Upper lobe of left lung (tissue), 6 donors: ENCODE measurements at regions not wholly inside any gene's neighbourhood (a gene's known extent, or its start where the extent isn't known, plus 50 kb on each side); places are given as distances from the start of the nearest gene placed in this dataset.

Source experiments
- ATAC-seq, 2 donors: fragments of 200-7000 bp; cut with Tn5 transposase; one replicate each; pipeline ENCODE4 v1.9.1; 2022; ENCODE audit warnings: mild to moderate bottlenecking in 2 of 2, moderate library complexity in 2 of 2; ENCODE audit not compliant: low FRiP score in 2 of 2
- DNase-seq, 2 donors: peaks; one replicate each; pipeline ENCODE4 v3.0.0-alpha.2; 2019 to 2020
- H3K27ac ChIP-seq, 4 donors: fragments of 200-600 bp; sonication (generic); one replicate each; pipeline ENCODE4 v1.5.1; 2016 to 2019
- H3K27me3 ChIP-seq, 4 donors: fragments of 200-600 bp; sonication (generic); one replicate each; pipeline ENCODE4 v1.5.1; 2017 to 2019
- H3K36me3 ChIP-seq, 4 donors: fragments of 200-600 bp; sonication (generic); one replicate each; pipeline ENCODE4 v1.5.1; 2016 to 2019
- H3K4me1 ChIP-seq, 4 donors: fragments of 200-600 bp; sonication (generic); one replicate each; pipeline ENCODE4 v1.5.1; 2018 to 2019
- H3K4me3 ChIP-seq, 4 donors: fragments of 200-600 bp; sonication (generic); one replicate each; pipeline ENCODE4 v1.5.1; 2017 to 2019; ENCODE audit warnings: mild to moderate bottlenecking in 2 of 4, moderate library complexity in 1 of 4
- H3K9me3 ChIP-seq, 4 donors: fragments of 200-600 bp; sonication (generic); one replicate each; pipeline ENCODE4 v1.5.1; 2018 to 2019
- EP300 ChIP-seq, 4 donors: sonication (generic); formaldehyde crosslinking; IDR thresholded peaks; one replicate each; pipeline ENCODE4 v1.5.1; 2017; ENCODE audit warnings: antibody characterized with exemption in 4 of 4, control low read depth in 2 of 4
- POLR2A ChIP-seq, 4 donors: fragments of 450-650 bp; IDR thresholded peaks; one replicate each; pipeline ENCODE4 v1.5.1; 2016 to 2017; ENCODE audit warnings: antibody characterized with exemption in 4 of 4, mild to moderate bottlenecking in 2 of 4
- POLR2AphosphoS5 ChIP-seq, 2 donors: sonication (generic); formaldehyde crosslinking; IDR thresholded peaks; one replicate each; pipeline ENCODE4 v1.5.1; 2017; ENCODE audit warnings: antibody characterized with exemption in 2 of 2
- WGBS, 2 donors: methylation state at CpG; one replicate each; pipeline ENCODE4 v1.1.5; 2017 to 2018; 5-methylcytosine and 5-hydroxymethylcytosine counted together
- TF ChIP-seq, protein P1 (sequence below), 6 experiments: fragments of 450-650 bp in 4 of 6; fragments of 200-600 bp in 2 of 6; sonication (generic) in 2 of 6; IDR thresholded peaks; one replicate each; pipeline ENCODE4 v1.5.1; 2016 to 2019; ENCODE audit warnings: antibody characterized with exemption in 6 of 6
- donor health status: DM: no; HTN: no; CAD: no; lungs with moderate emphysema.
- donor health status: DM: no; HTN: yes; CAD: no; lungs with severe emphysema.

GRCh38 chr16:88290850-88291830, 91.6 kb upstream of the ZNF469 start:
- Histone ChIP-seq H3K36me3 (no peaks in the 10 kb centered on the region), H3K9me3 (peaks cover 9 to 17% (median 13%) of the 10 kb centered on the region in 4 donors), H3K27me3 (peaks cover 0 to 4% (median 0%) of the 10 kb centered on the region in 4 donors), H3K4me1 (no peaks in the 10 kb centered on the region), H3K4me3 (no peak overlapping the region), H3K27ac (no peak overlapping the region)
- WGBS, 2 donors = 75 to 85% methylated on average over 11 to 28 of the region's 28 CpGs
- TF ChIP-seq POLR2A (IDR thresholded peaks at IDR 0.05) (no peak), POLR2AphosphoS5 (IDR thresholded peaks at IDR 0.05) (no peak), EP300 (IDR thresholded peaks at IDR 0.05) (no peak)
- TF ChIP-seq, protein P1, sequence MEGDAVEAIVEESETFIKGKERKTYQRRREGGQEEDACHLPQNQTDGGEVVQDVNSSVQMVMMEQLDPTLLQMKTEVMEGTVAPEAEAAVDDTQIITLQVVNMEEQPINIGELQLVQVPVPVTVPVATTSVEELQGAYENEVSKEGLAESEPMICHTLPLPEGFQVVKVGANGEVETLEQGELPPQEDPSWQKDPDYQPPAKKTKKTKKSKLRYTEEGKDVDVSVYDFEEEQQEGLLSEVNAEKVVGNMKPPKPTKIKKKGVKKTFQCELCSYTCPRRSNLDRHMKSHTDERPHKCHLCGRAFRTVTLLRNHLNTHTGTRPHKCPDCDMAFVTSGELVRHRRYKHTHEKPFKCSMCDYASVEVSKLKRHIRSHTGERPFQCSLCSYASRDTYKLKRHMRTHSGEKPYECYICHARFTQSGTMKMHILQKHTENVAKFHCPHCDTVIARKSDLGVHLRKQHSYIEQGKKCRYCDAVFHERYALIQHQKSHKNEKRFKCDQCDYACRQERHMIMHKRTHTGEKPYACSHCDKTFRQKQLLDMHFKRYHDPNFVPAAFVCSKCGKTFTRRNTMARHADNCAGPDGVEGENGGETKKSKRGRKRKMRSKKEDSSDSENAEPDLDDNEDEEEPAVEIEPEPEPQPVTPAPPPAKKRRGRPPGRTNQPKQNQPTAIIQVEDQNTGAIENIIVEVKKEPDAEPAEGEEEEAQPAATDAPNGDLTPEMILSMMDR (IDR thresholded peaks at IDR 0.05) = no peak
- ATAC-seq = no peak
- no peak for DNase-seq

DNA sequence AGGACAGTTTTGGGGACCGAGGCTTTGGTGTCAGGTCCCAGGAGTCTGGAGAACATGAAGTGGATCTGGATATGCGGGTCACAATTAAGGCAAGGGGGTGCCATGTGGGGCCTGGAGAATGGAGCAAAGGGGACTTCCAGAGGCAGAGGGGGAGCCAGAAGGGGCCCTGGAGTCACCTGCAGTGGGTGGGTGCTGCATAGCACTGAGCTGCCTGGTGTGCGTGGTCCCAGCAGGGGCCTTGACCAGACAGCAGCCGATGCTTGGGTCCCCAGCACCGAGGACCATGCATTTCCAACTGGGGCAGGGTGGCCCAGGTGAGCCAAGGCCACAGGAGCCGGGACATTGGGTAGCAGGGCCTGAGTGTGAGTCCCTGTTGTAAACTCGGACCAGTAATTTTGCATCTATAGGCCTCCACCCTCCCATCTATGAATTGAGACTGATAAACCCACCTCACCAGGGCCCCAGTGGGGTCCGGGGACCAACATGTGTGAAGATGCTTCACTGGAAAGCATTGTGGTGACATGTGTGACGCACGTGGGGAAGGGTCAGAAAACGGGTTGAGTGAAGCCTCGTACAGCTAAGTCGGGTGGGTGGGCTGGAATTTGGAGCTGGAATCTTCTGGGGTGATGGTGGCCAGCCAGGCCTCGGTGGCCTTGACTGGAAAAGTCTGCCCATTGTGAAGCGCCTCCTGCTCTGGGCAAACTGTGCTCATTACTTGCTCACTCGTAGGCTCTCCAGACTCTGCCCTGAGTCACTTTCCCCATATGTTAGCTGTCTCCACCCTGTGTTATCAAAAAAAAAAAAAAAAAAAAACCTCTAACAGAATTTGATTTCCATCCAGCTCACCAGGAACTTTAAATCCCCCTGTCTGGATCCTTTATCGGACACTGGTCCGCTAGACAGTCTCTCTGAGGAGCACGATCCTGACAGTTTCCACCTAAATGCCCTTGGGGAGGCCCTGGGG, 90.5 kb upstream of the ZNF469 start:
- Histone ChIP-seq H3K27ac (no peak overlapping the region), H3K9me3 (peaks cover 0 to 7% (median 5%) of the 10 kb centered on the region in 4 donors), H3K27me3 (peaks cover 0 to 5% (median 0%) of the 10 kb centered on the region in 4 donors), H3K36me3 (no peaks in the 10 kb centered on the region), H3K4me3 (no peak overlapping the region), H3K4me1 (no peaks in the 10 kb centered on the region)
- DNase-seq (no peak), ATAC-seq (no peak)
- 90 to 93% methylated on average over 16 to 19 of the region's 19 CpGs for whole genome bisulfite sequencing, 2 donors
- TF ChIP-seq EP300 (IDR thresholded peaks at IDR 0.05) (no peak), POLR2A (IDR thresholded peaks at IDR 0.05) (no peak), POLR2AphosphoS5 (IDR thresholded peaks at IDR 0.05) (no peak)
- TF ChIP-seq, protein P1 (IDR thresholded peaks at IDR 0.05) = no peak

GRCh38 chr16:88293097-88293496, 89.7 kb upstream of the ZNF469 start:
- H3K4me1 ChIP-seq = no peaks in the 10 kb centered on the region
- H3K36me3 ChIP-seq = no peaks in the 10 kb centered on the region
- WGBS, 2 donors = 91 to 96% methylated on average over 4 of the region's 4 CpGs
- no peak for ATAC-seq
- TF ChIP-seq, protein P1 (IDR thresholded peaks at IDR 0.05) = no peak
- no peak for TF ChIP-seq EP300 (IDR thresholded peaks at IDR 0.05)
- H3K27me3 ChIP-seq = peaks cover 0 to 5% (median 0%) of the 10 kb centered on the region in 4 donors
- no peak overlapping the region for H3K4me3 ChIP-seq
- peaks cover 0 to 5% (median 0%) of the 10 kb centered on the region in 4 donors for H3K9me3 ChIP-seq
- H3K27ac ChIP-seq = no peak overlapping the region
- no peak for DNase-seq

- Histone ChIP-seq H3K4me3 (no peak overlapping the region), H3K36me3 (no peaks in the 10 kb centered on the region), H3K27ac (no peak overlapping the region), H3K27me3 (peaks cover 0 to 5% (median 0%) of the 10 kb centered on the region in 4 donors), H3K4me1 (no peaks in the 10 kb centered on the region), H3K9me3 (no peaks in the 10 kb centered on the region)
- WGBS, 2 donors = 36 to 61% methylated on average over 10 to 20 of the region's 20 CpGs
- DNase-seq = no peak
- no peak for TF ChIP-seq EP300 (IDR thresholded peaks at IDR 0.05)
- no peak for TF ChIP-seq POLR2AphosphoS5 (IDR thresholded peaks at IDR 0.05)
- TF ChIP-seq, protein P1 (IDR thresholded peaks at IDR 0.05) = no peak
- TF ChIP-seq POLR2A (IDR thresholded peaks at IDR 0.05) = no peak
- ATAC-seq = no peak
These were observed 86.9 kb upstream of the ZNF469 start for GRCh38 chr16:88295671-88296436.
